ENCODE measurements at regions not wholly inside any gene's neighbourhood (a gene's known extent, or its start where the extent isn't known, plus 50 kb on each side); places are given as distances from the start of the nearest gene placed in this dataset.

GRCh38 chr1:95453053-95453452 is 219.0 kb downstream of the RWDD3 start:
- Histone ChIP-seq H3K27ac (ENCODE audit: low read length) (no peak overlapping the region), H3K9me3 (ENCODE audit: control insufficient read depth, insufficient read depth, low read length) (peaks cover 3% of the 10 kb centered on the region), H3K4me3 (ENCODE audit: low read length) (no peak overlapping the region), H3K27me3 (ENCODE audit: control insufficient read depth, insufficient read depth, low read length) (no peaks in the 10 kb centered on the region), H3K4me1 (ENCODE audit: control insufficient read depth, insufficient read depth, low read length) (no peaks in the 10 kb centered on the region), H3K36me3 (ENCODE audit: control insufficient read depth, insufficient read depth, low read length) (no peaks in the 10 kb centered on the region)
- Mint-ChIP-seq H3K4me3 (no peak overlapping the region), H3K4me1 (no peaks in the 10 kb centered on the region), H3K27me3 (ENCODE audit: low read depth in 2 of 2) (no peaks in the 10 kb centered on the region), H3K36me3 (no peaks in the 10 kb centered on the region), H3K9me3 (peaks cover 16 to 29% of the 10 kb centered on the region in 2 donors), H3K27ac (no peak overlapping the region)
- no peak for ATAC-seq
- TF ChIP-seq CTCF (IDR thresholded peaks at IDR 0.05): no peak
- WGBS (ENCODE audit: insufficient coverage): no CpG with 5 or more reads among the region's 2 CpGs
- no peak for DNase-seq
- intact Hi-C loops (cut with micrococcal nuclease): no loop called here

DNA sequence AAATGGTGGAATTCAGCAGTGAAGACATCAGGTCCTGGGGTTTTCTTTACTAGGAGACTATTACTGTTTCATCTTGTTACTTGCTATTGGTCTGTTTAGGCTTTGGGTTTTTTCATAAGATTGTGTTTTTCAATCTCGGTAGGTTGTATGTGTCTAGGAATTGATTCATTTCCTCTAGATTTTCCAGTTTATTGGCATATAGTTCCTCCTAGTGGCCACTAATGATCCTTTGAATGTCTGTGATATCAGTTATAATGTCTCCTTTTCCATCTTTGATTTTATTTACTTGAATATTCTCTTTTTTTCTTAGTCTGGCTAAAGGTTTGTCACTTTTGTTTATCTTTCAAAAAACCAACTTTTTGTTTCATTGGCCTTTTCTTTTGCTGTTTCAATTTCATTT is 233.0 kb downstream of the RWDD3 start:
- H3K27me3 ChIP-seq (ENCODE audit: control insufficient read depth, insufficient read depth, low read length): no peaks in the 10 kb centered on the region
- H3K4me3 ChIP-seq (ENCODE audit: low read length): no peak overlapping the region
- no peaks in the 10 kb centered on the region for H3K4me1 Mint-ChIP-seq
- no peak overlapping the region for H3K4me3 Mint-ChIP-seq
- 80% methylated on average over 1 of the region's 1 CpG for WGBS (ENCODE audit: insufficient coverage)
- H3K4me1 ChIP-seq (ENCODE audit: control insufficient read depth, insufficient read depth, low read length): no peaks in the 10 kb centered on the region
- H3K9me3 Mint-ChIP-seq: peaks cover 13 to 26% of the 10 kb centered on the region in 2 donors
- H3K27ac Mint-ChIP-seq: no peak overlapping the region
- peaks cover 7% of the 10 kb centered on the region for H3K36me3 Mint-ChIP-seq
- intact Hi-C loops (cut with micrococcal nuclease): no loop called here
- H3K27ac ChIP-seq (ENCODE audit: low read length): no peak overlapping the region
- H3K27me3 Mint-ChIP-seq (ENCODE audit: low read depth in 2 of 2): no peaks in the 10 kb centered on the region
- DNase-seq: no peak
- no peak for ATAC-seq
- peaks cover 13% of the 10 kb centered on the region for H3K9me3 ChIP-seq (ENCODE audit: control insufficient read depth, insufficient read depth, low read length)
- H3K36me3 ChIP-seq (ENCODE audit: control insufficient read depth, insufficient read depth, low read length): no peaks in the 10 kb centered on the region
- TF ChIP-seq CTCF (IDR thresholded peaks at IDR 0.05): no peak

- 77% methylated on average over 3 of the region's 3 CpGs for WGBS (ENCODE audit: insufficient coverage)
- no peak overlapping the region for H3K27ac Mint-ChIP-seq
- no peaks in the 10 kb centered on the region for H3K27me3 Mint-ChIP-seq (ENCODE audit: low read depth in 2 of 2)
- intact Hi-C loops (cut with micrococcal nuclease): no loop called here
- Histone ChIP-seq H3K27me3 (ENCODE audit: control insufficient read depth, insufficient read depth, low read length) (no peaks in the 10 kb centered on the region), H3K27ac (ENCODE audit: low read length) (no peak overlapping the region), H3K4me3 (ENCODE audit: low read length) (no peak overlapping the region), H3K36me3 (ENCODE audit: control insufficient read depth, insufficient read depth, low read length) (no peaks in the 10 kb centered on the region), H3K9me3 (ENCODE audit: control insufficient read depth, insufficient read depth, low read length) (peaks cover 11% of the 10 kb centered on the region), H3K4me1 (ENCODE audit: control insufficient read depth, insufficient read depth, low read length) (no peaks in the 10 kb centered on the region)
- no peak for ATAC-seq
- no peaks in the 10 kb centered on the region for H3K4me1 Mint-ChIP-seq
- no peak for TF ChIP-seq CTCF (IDR thresholded peaks at IDR 0.05)
- no peaks in the 10 kb centered on the region for H3K36me3 Mint-ChIP-seq
- no peak for DNase-seq
- peaks cover 15 to 22% of the 10 kb centered on the region in 2 donors for H3K9me3 Mint-ChIP-seq
- H3K4me3 Mint-ChIP-seq: no peak overlapping the region
These were observed 241.9 kb downstream of the RWDD3 start for GRCh38 chr1:95475686-95476457.

DNA sequence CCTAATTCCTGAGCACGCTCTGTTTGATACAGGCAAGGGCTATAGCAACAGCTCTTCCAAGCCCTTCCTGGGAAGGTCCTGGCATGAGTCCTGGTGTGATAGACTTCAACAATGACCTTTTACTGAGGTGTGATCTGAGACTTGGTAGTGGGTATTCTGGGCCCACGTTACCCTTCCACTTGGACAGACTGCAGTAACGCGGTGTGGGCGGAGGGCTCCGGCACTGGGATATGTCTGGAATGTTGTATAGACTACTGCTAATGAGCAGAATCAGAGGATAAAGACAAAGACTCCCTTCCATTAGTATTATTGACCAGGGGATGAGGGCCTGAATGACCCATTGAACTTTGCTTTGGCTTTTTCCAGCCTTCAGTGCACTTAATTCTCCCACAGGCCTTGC is 262.3 kb downstream of the RWDD3 start:
- WGBS (ENCODE audit: insufficient coverage): 96% methylated on average over 6 of the region's 6 CpGs
- no peaks in the 10 kb centered on the region for H3K27me3 ChIP-seq (ENCODE audit: control insufficient read depth, insufficient read depth, low read length)
- H3K4me3 ChIP-seq (ENCODE audit: low read length): no peak overlapping the region
- no peak overlapping the region for H3K4me3 Mint-ChIP-seq
- no peaks in the 10 kb centered on the region for H3K36me3 Mint-ChIP-seq
- intact Hi-C loops (cut with micrococcal nuclease): no loop called here
- H3K9me3 ChIP-seq (ENCODE audit: control insufficient read depth, insufficient read depth, low read length): no peaks in the 10 kb centered on the region
- H3K9me3 Mint-ChIP-seq: peaks cover 11 to 14% of the 10 kb centered on the region in 2 donors
- no peaks in the 10 kb centered on the region for H3K4me1 Mint-ChIP-seq
- ATAC-seq (no peak), DNase-seq (no peak)
- H3K27ac ChIP-seq (ENCODE audit: low read length): no peak overlapping the region
- no peaks in the 10 kb centered on the region for H3K36me3 ChIP-seq (ENCODE audit: control insufficient read depth, insufficient read depth, low read length)
- TF ChIP-seq CTCF (IDR thresholded peaks at IDR 0.05): no peak
- H3K27me3 Mint-ChIP-seq (ENCODE audit: low read depth in 2 of 2): no peaks in the 10 kb centered on the region
- no peak overlapping the region for H3K27ac Mint-ChIP-seq
- H3K4me1 ChIP-seq (ENCODE audit: control insufficient read depth, insufficient read depth, low read length): no peaks in the 10 kb centered on the region
